GM19452 (cell line): ENCODE measurements at regions not wholly inside any gene's neighbourhood (a gene's known extent, or its start where the extent isn't known, plus 50 kb on each side); places are given as distances from the start of the nearest gene placed in this dataset.
A peak's percentile ranks its signal among the peaks of the same experiment; 100 is the strongest.
"Not testable (repeated sequence)": the region's sequence is repeated elsewhere in the genome, so short reads cannot be mapped to it uniquely, and the experiment has no call there.

Source experiments
- ATAC-seq: cut with Tn5 transposase; IDR thresholded peaks from one replicate; pipeline ENCODE4 v1.9.1; 2021; ENCODE audit not compliant: unreplicated experiment

GRCh38 chr13:62564770-62565169, 1149.1 kb upstream of the PCDH20 start:
- ATAC-seq, result no peak

GRCh38 chr13:62563251-62563650, 1147.6 kb upstream of the PCDH20 start:
- ATAC-seq, result no peak

GRCh38 chr13:62556978-62557377, 1141.3 kb upstream of the PCDH20 start:
- ATAC-seq, result no peak

GRCh38 chr13:62551588-62551987, 1135.9 kb upstream of the PCDH20 start:
- no peak for ATAC-seq

GRCh38 chr13:62544928-62545327, 1129.3 kb upstream of the PCDH20 start:
- ATAC-seq, result no peak

- no peak for ATAC-seq
Observed at GRCh38 chr13:62537593-62537992, 1121.9 kb upstream of the PCDH20 start.

- no peak for ATAC-seq
Observed at GRCh38 chr13:62525652-62526051, 1110.0 kb upstream of the PCDH20 start.

- peak; percentile 42 for ATAC-seq
Observed at GRCh38 chr13:62524498-62524897, 1108.8 kb upstream of the PCDH20 start.

- ATAC-seq, result peak; percentile 75
Observed at GRCh38 chr13:62524061-62524460, 1108.4 kb upstream of the PCDH20 start.

- peak; percentile 96 for ATAC-seq
Observed at GRCh38 chr13:62512194-62513141, 1096.8 kb upstream of the PCDH20 start.

- ATAC-seq, result no peak
Observed at GRCh38 chr13:62510906-62511655, 1095.4 kb upstream of the PCDH20 start.

- no peak for ATAC-seq
Observed at GRCh38 chr13:62502588-62502987, 1086.9 kb upstream of the PCDH20 start.

GRCh38 chr13:62489731-62490130, 1074.1 kb upstream of the PCDH20 start:
- ATAC-seq, result no peak

GRCh38 chr13:62483774-62484173, 1068.1 kb upstream of the PCDH20 start:
- ATAC-seq, result no peak

GRCh38 chr13:62482351-62482750, 1066.7 kb upstream of the PCDH20 start:
- ATAC-seq, result no peak

GRCh38 chr13:62473944-62474237, 1058.2 kb upstream of the PCDH20 start:
- no peak for ATAC-seq

GRCh38 chr13:62473190-62473943, 1057.7 kb upstream of the PCDH20 start:
- no peak for ATAC-seq

GRCh38 chr13:62453761-62454160, 1038.1 kb upstream of the PCDH20 start:
- no peak for ATAC-seq

GRCh38 chr13:62450759-62451158, 1035.1 kb upstream of the PCDH20 start:
- ATAC-seq, result no peak

GRCh38 chr13:62447771-62448382, 1032.2 kb upstream of the PCDH20 start:
- not testable (repeated sequence) for ATAC-seq

GRCh38 chr13:62444805-62445204, 1029.2 kb upstream of the PCDH20 start:
- ATAC-seq, result no peak
